Skeletal muscle tissue (tissue), 3 donors: ENCODE measurements at regions not wholly inside any gene's neighbourhood (a gene's known extent, or its start where the extent isn't known, plus 50 kb on each side); places are given as distances from the start of the nearest gene placed in this dataset.

Source experiments
- H3K27ac ChIP-seq: one replicate; pipeline ENCODE4 v1.7.0; 2013; ENCODE audit warnings: mild to moderate bottlenecking, low read depth, low read length, inconsistent platforms
- H3K27me3 ChIP-seq, 3 donors: one replicate each; pipeline ENCODE4 v1.7.0; 2013; ENCODE audit warnings: low read length in 3 of 3; ENCODE audit not compliant: control insufficient read depth in 3 of 3, insufficient read depth in 3 of 3
- H3K36me3 ChIP-seq, 3 donors: one replicate each; pipeline ENCODE4 v1.7.0; 2013; ENCODE audit warnings: low read length in 3 of 3; ENCODE audit not compliant: control insufficient read depth in 3 of 3, insufficient read depth in 3 of 3
- H3K4me1 ChIP-seq, 3 donors: one replicate each; pipeline ENCODE4 v1.7.0; 2013; ENCODE audit warnings: low read length in 3 of 3, mild to moderate bottlenecking in 3 of 3; ENCODE audit not compliant: control insufficient read depth in 3 of 3, insufficient read depth in 3 of 3
- H3K4me3 ChIP-seq, 3 donors: one replicate each; pipeline ENCODE4 v1.7.0; 2013; ENCODE audit warnings: low read length in 3 of 3
- H3K9ac ChIP-seq, 3 donors: one replicate each; pipeline ENCODE4 v1.7.0; 2013; ENCODE audit warnings: low read length in 3 of 3, mild to moderate bottlenecking in 3 of 3, moderate library complexity in 2 of 3, low read depth in 1 of 3
- H3K9me3 ChIP-seq, 3 donors: one replicate each; pipeline ENCODE4 v1.7.0; 2013; ENCODE audit warnings: low read length in 3 of 3; ENCODE audit not compliant: control insufficient read depth in 3 of 3
- donor health status: Osteomylitis.

DNA sequence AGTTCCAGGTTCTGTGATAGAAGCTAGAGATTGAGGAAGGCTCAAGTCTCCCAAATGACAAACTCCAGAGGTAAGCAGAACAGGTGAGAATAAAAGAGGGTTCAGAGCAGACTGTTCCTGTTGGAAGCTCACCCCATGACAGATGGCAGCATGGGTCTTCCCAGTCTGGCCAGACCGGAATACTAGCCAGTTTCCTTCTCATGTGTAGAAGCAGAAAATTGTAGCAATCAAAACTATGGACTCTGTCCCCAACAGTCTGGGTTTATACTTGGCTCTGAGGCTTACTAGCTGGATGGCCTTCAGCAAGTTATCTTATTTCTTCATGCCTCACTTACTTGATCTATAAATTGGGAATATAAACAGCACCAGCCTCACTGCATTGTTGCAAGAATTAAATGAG lies 494.8 kb downstream of the MN1 start:
- H3K4me3 ChIP-seq = no peak overlapping the region
- no peak overlapping the region for H3K9ac ChIP-seq
- H3K4me1 ChIP-seq = peaks cover 0 to 5% (median 0%) of the 10 kb centered on the region in 3 donors
- no peak overlapping the region for H3K27ac ChIP-seq
- H3K9me3 ChIP-seq = peaks cover 0 to 3% (median 3%) of the 10 kb centered on the region in 3 donors
- no peaks in the 10 kb centered on the region for H3K36me3 ChIP-seq
- H3K27me3 ChIP-seq = peaks cover 2 to 12% (median 11%) of the 10 kb centered on the region in 3 donors

DNA sequence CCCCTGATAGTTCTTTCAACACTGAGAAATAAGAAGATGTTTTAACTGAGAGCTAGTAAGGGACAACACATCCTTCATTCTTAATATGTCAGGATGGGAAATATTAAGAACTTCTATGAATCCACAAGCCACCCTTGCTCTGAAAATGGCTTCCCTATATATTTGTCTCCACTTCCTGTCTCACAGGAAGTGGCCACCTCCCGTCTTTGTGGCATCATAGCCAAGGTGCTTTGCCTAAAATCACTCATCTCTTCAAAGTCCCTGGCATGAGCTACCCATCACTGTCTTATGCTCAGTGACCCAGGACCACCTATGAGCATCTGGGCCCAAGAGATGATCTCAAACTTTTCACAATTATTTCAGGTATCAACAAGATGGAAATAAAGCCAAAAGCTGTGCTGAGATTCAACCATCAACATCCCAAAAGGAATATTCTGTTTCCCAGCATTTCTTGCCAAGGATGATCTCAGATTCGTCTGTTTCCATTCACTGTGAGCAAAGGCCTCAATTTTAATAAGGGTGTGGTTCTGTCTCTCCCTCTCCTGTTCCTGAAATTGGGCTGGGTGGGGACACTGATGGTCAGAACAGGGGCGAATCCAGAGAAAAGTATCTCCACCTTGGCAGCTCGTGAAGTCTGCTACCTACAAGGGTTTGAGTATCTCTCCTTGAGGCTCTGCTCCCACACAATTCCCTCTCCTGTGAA lies 493.9 kb downstream of the MN1 start:
- H3K27me3 ChIP-seq = peaks cover 7 to 15% (median 11%) of the 10 kb centered on the region in 3 donors
- H3K36me3 ChIP-seq = no peaks in the 10 kb centered on the region
- H3K4me1 ChIP-seq = peaks cover 0 to 5% (median 4%) of the 10 kb centered on the region in 3 donors
- H3K9me3 ChIP-seq = peaks cover 0 to 3% (median 3%) of the 10 kb centered on the region in 3 donors
- H3K9ac ChIP-seq = no peak overlapping the region
- H3K4me3 ChIP-seq = no peak overlapping the region
- H3K27ac ChIP-seq = no peak overlapping the region

DNA sequence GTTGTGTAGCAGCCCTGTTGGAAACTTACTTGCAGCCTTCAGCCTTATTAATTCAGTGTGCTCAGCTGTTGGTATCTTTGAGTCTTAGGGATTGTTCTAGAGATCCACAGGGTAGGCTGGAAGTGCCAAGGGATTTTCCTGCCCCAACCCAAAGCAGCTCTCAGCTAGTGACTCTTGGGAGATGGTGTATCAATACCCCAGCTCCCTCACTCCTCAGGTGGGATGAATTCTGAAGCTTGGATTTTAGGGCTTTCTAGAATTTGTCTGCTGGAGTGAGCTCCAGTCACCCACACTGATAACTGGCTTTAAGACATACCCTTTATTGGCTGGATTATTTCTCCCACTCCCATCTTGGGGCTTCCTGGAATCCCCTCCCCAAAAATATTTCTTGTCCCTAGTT lies 493.0 kb downstream of the MN1 start:
- H3K27ac ChIP-seq = no peak overlapping the region
- peaks cover 0 to 6% (median 5%) of the 10 kb centered on the region in 3 donors for H3K4me1 ChIP-seq
- H3K4me3 ChIP-seq = peak overlapping the region in 1 of 3 donors; percentile 12
- H3K9ac ChIP-seq = no peak overlapping the region
- peaks cover 0 to 3% (median 3%) of the 10 kb centered on the region in 3 donors for H3K9me3 ChIP-seq
- peaks cover 5 to 17% (median 16%) of the 10 kb centered on the region in 3 donors for H3K27me3 ChIP-seq
- H3K36me3 ChIP-seq = no peaks in the 10 kb centered on the region

DNA sequence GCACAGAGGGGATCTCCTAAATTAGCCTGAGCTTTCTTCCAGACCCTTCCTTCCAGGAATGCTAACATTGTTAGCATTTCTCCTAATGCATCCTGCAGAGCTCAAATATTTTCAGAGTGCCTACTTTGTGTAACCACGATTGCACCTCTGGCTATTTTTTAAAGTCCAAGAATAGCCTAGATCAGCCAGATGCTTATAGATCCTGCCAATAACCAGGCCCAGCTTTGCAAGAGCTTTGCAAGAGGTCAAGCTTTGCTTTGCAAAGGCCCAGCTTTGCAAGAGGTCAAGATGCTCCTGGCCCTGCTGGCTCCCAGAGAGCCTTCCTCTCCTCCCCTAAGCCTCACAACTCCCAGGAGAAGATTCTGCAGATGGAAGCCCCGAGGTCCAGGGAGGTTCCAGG lies 491.9 kb downstream of the MN1 start:
- no peaks in the 10 kb centered on the region for H3K36me3 ChIP-seq
- no peak overlapping the region for H3K4me3 ChIP-seq
- H3K4me1 ChIP-seq = peaks cover 0 to 6% (median 5%) of the 10 kb centered on the region in 3 donors
- no peak overlapping the region for H3K27ac ChIP-seq
- H3K9ac ChIP-seq = no peak overlapping the region
- H3K27me3 ChIP-seq = peaks cover 5 to 17% (median 16%) of the 10 kb centered on the region in 3 donors
- peaks cover 0 to 3% (median 3%) of the 10 kb centered on the region in 3 donors for H3K9me3 ChIP-seq

DNA sequence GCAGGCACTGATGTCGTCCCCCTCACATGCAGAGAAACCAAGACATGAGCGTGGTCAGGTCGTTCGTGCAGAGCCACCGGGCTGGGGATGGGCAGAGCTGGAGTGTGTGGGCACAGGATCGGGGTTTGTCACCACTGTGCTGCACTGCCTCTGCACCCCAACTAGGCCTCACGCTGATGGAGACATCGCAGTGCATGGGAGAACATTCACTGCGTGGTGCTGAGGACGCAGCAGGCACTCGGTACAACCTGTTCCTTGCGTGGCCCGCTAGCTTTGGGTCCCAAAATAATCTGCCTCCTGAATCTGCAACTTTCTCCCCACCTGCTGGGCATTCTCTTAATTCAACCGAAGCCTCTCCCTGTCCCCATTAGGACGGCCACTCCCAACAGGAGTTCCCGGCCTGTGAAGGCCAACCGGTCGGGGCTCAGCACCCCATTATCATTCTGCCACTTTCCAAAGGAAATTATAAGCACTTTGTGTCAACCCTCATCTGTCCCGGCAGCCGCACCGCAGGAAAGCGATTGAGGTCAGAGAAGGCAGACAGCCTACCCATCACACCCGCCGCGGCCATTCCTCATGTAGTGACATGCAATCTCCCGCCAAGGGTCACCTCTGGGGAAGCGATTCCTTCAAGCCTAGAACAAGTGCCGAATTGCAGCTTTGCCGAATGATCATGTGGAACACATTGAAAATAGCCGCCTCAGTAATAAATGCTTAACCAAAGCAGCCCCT lies 490.4 kb downstream of the MN1 start:
- Histone ChIP-seq H3K27ac (no peak overlapping the region), H3K27me3 (peaks cover 5 to 24% (median 21%) of the 10 kb centered on the region in 3 donors), H3K9ac (no peak overlapping the region), H3K9me3 (peaks cover 0 to 3% (median 3%) of the 10 kb centered on the region in 3 donors), H3K4me1 (peaks cover 0 to 6% (median 5%) of the 10 kb centered on the region in 3 donors), H3K36me3 (no peaks in the 10 kb centered on the region), H3K4me3 (no peak overlapping the region)

DNA sequence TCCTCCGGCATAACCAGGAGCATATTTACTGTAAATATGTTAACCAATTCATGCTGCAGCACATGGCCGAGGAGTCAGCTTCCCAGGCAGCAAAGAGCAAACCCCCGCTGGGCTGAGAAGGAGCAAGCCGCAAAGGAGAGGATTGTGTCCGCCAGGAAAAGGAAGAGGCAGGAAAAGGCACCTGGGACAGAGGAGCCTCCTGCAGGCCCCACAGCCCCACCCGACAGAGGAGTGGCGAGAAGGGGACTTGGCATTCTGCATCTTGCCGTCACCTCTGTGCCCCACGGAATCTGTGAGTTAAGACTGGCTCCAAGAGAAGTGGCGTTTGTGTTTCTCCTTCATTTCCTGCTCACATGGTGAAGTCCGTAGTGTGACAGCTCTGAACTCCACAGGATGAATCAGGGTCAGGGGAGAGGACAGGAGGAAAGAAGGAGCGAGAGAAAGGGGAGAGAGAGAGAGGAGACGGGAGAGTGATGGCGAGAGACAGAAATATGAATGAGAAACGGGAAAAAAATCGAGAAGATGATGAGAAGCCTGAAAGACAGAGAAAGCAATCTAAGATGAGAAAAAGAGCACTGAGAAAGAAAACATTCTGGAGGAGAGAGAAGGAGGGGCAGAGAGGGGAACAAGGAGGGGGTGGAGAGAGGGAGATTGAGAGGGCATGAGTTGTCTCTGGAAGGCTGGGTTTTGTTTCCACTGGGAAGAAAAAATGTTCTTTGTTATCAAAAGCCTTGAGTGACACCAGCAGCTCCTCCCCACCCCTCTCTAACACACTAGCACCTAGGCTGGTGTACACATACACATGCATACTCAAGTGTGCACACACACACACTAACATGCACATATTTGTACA lies 489.6 kb downstream of the MN1 start:
- Histone ChIP-seq H3K9me3 (peaks cover 0 to 3% (median 3%) of the 10 kb centered on the region in 3 donors), H3K27ac (no peak overlapping the region), H3K4me1 (peaks cover 0 to 6% (median 5%) of the 10 kb centered on the region in 3 donors), H3K36me3 (no peaks in the 10 kb centered on the region), H3K9ac (no peak overlapping the region), H3K27me3 (peaks cover 5 to 29% (median 26%) of the 10 kb centered on the region in 3 donors), H3K4me3 (no peak overlapping the region)

DNA sequence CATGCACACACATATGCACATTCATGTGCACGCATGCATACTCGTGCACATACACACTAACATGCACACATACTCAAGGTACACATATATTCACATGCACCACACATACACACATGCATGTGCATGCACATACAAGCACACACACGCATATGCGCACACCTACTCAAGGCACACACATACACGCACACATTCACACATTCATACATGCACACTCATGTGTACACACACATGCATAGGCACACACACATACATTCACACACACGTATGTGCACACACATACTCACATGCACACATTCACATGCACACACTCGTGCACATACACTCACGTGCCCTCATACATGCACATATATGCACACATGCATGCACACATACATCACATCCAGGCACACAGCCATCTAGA lies 489.0 kb downstream of the MN1 start:
- H3K27me3 ChIP-seq = peaks cover 5 to 33% (median 26%) of the 10 kb centered on the region in 3 donors

DNA sequence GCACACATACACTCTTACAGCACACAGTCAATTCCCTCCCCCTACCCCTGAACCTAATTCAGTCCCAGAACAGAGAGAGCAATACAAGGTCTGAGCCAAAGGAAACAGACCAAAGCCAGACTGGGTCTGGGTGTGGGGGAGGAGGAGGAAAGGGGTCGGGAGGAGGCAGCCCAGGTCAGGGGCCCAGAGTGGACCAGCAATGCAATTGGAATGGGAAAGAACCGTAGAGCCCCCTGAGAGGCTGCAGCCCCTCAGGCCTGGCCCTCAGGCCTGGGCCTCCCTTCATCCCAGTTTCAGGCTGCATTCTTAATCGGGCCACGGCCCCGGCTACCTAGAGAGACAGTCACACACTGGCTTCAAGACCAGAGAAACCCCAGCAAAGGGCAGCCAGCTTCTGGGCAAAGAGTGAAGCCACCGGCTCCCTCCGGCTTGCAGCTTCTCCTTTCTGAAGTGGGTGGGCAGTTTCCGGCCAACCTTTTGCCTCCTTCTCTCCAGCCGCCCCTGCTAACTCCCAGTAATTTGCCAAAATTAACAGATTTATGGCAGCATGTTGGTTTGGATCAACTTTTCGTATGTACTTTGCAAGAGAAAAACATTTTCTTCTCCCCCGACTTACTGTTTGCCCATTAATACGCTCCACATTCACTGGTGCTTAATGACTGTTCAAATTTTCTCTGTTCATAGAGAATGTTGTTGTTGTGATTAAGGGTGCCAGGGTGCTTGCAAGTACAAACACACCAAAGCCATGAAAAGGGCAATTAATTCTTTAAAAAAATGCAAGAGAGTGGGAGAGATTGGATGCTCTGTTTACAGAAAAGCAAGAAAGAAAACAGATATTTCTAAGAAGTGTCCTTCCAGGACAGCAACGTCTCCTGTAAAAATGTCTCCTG lies 488.3 kb downstream of the MN1 start:
- Histone ChIP-seq H3K4me3 (no peak overlapping the region), H3K4me1 (peaks cover 1 to 18% (median 4%) of the 10 kb centered on the region in 3 donors), H3K9ac (no peak overlapping the region), H3K9me3 (peaks cover 0 to 3% (median 1%) of the 10 kb centered on the region in 3 donors), H3K27me3 (peaks cover 5 to 34% (median 26%) of the 10 kb centered on the region in 3 donors), H3K27ac (no peak overlapping the region), H3K36me3 (no peaks in the 10 kb centered on the region)

More for the DNA sequence above, 489.0 kb downstream of the MN1 start:
- Histone ChIP-seq H3K9me3 (peaks cover 0 to 3% (median 3%) of the 10 kb centered on the region in 3 donors), H3K27ac (no peak overlapping the region), H3K36me3 (no peaks in the 10 kb centered on the region), H3K4me1 (peaks cover 0 to 11% (median 5%) of the 10 kb centered on the region in 3 donors), H3K4me3 (peak overlapping the region in 1 of 3 donors; percentile 29), H3K9ac (no peak overlapping the region)

DNA sequence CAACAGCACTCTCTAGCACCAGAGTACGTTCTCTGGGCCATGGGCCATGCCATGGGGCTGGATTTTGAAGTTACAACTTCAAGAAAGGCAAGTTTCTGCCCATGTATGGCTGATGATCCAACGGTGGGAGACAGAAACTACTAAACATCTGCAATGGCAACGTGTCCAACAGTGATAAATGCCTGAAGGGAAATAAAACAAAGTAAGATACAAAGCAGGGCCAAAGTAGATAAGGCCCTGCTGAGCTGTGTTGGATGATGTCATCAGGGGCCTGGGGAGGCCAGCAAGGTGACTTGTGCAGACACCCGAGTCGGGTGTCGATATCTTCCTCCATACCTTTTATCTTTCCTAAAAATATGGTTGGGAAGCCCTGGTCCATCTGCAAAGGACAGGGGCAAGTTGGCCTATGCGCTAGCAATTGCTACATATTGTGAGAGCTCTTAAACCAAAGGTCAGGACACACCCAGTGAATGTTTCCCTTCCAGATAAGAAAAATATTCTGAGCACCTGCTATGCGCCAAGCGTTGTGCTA lies 487.2 kb downstream of the MN1 start:
- no peaks in the 10 kb centered on the region for H3K36me3 ChIP-seq
- no peak overlapping the region for H3K9ac ChIP-seq
- no peak overlapping the region for H3K4me3 ChIP-seq
- H3K9me3 ChIP-seq = no peaks in the 10 kb centered on the region
- peaks cover 4 to 24% (median 5%) of the 10 kb centered on the region in 3 donors for H3K4me1 ChIP-seq
- H3K27me3 ChIP-seq = peaks cover 5 to 34% (median 26%) of the 10 kb centered on the region in 3 donors
- no peak overlapping the region for H3K27ac ChIP-seq
